GM19239 (cell line): ENCODE measurements at regions not wholly inside any gene's neighbourhood (a gene's known extent, or its start where the extent isn't known, plus 50 kb on each side); places are given as distances from the start of the nearest gene placed in this dataset.
"Not testable (repeated sequence)": the region's sequence is repeated elsewhere in the genome, so short reads cannot be mapped to it uniquely, and the experiment has no call there.

ENCODE experiments used
- DNase-seq: peaks from one replicate; pipeline ENCODE4 v3.0.0; 2011; ENCODE audit warnings: low spot score; ENCODE audit not compliant: insufficient read length
- FAIRE-seq: peaks from 2 replicates; lab custom pipeline; 2011; peaks lifted over from hg19 to GRCh38; lab: Jason Lieb, UNC

DNA sequence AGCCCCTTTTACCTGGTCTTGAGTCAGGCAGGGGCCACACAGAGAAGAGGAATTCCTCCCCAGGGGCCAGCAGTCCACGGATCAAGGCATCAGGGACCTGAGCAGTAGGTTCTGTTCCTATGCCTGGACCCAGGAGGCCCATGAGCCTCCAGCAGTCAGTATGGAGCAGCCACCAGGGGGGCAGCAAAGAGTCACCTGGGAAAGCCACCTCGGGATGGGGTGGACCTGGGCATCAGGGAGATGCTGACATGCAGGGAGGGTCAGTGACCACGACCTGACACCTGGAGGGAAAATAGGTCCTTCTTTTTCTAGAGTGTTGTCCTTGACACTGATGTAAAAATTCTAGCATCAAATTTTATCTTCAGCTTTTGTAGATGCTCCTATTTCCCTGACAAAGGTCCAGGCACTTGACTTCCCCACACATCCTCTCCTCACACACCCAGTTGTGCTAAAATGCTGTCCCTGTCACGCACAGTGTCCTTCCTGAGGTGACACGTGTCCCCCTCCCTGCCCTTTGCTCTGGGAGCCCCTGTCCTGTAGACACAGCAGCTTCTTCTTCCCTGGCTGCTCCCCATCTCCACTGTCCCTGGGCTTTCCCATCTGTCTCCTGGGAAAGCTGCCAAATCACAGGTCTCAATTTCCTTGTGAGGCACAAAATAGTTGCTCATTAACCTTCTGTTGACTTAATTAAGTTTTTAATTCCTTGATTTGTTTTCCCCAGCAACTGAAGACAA, 70.0 kb upstream of the IGLL5 start:
- no peak for FAIRE-seq
- no peak for DNase-seq

DNA sequence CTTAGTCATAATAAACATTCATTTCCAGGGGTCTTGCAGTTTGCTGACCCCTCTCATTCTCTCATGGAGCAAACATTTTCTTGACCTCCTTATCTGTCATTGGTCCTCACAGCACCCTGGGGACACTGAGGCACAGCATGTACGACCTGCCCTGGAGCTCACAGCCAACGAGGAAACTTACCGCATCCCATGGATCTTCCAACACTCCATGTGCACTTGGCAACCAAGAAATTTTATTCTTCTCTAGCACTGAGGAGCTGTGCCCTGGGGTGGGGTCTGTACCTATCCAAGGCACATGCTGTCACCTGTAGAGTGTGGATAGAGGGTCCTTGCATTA, 69.4 kb upstream of the IGLL5 start:
- DNase-seq (no peak), FAIRE-seq (no peak)

DNA sequence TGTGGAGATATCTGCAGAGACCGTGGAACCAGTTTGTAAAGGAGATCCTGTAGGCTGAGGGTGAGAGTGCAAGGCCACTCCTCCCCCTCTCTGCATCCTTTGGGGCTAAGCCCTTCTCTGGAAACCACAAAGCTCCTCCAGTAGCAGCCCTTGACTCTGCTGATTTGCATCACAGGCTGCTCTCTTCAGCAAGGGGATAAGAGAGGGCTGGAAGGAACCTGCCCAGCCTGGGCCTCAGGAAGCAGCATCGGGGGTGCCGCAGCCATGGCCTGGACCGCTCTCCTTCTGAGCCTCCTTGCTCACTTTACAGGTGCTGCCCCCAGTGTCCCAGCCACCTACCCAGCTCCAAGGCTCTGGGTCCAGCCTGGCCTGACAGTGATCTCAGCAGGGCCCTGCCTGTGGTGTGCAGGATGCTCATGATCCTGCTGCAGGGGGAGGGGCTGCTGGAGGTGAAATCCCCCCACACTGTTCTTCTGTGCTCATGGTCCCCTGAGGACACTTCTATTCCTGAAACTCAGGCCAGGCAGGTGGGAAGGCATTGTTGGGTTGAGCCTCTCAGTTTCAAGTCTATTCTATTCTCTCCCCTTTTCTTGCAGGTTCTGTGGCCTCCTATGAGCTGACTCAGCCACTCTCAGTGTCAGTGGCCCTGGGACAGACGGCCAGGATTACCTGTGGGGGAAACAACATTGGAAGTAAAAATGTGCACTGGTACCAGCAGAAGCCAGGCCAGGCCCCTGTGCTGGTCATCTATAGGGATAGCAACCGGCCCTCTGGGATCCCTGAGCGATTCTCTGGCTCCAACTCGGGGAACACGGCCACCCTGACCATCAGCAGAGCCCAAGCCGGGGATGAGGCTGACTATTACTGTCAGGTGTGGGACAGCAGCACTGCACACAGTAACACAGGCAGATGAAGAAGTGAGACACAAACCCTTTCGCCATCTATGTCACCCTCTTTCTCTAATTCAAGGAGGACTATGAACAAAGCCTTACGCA, 68.5 kb upstream of the IGLL5 start:
- DNase-seq (peak; percentile 65), FAIRE-seq (peak; percentile 80)

DNA sequence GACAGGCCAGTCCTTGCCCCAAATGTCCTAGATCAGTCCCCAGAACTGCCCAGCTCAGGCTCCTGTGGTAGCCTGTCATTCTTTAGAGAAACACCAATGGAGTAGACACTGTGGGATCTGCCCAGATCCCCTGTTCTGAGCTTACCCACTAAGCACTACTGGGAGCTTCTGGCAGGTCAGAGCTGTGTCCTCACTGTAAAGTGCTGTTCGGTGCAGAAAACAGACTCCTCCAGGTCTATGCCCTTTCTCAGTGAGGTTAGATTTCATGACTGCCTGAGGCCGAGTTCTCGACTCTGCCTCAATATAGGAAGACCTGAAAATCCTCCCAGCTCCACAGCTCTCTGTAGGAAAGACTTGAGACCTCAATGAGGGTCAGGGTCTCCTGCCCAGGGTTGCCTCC, 67.5 kb upstream of the IGLL5 start:
- DNase-seq (no peak), FAIRE-seq (no peak)

DNA sequence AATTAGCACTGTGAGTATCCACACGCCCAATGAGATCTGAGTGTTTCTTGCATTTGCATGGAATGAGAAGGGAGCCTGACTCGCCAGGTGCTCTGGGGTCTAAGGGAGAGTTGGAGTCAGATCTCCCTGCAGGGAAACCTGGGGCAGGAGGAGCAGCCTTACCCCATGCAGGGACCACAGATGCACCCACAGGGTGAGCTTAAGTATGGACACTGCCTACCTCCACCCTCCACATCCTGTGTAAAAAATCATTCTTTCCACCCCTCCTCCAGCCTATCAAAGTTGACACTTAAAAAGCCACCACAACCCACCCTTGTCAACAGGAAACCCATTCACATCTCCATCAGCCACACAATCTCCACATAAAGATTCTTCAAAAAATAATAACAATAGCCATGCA, 67.0 kb upstream of the IGLL5 start:
- FAIRE-seq (no peak), DNase-seq (no peak)

DNA sequence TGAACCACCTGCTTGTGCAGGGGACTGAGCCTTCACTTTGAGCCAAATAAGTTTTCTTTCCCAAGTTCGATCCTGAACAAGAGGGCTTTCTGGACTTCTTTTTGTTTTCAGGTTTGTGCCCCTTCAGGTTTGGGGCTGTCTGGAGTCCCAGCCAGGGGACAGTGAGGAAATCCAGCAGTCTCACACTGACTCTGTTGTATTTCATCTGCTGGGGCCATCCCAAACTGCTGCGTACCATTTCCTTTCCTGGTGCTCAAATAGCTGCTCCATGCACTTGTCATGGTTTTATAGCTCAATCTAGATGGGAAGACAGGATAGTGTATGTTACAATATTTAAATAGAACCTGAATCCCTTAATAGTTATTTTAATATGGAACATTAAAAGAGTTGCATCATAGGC, 66.3 kb upstream of the IGLL5 start:
- FAIRE-seq (no peak), DNase-seq (no peak)

DNA sequence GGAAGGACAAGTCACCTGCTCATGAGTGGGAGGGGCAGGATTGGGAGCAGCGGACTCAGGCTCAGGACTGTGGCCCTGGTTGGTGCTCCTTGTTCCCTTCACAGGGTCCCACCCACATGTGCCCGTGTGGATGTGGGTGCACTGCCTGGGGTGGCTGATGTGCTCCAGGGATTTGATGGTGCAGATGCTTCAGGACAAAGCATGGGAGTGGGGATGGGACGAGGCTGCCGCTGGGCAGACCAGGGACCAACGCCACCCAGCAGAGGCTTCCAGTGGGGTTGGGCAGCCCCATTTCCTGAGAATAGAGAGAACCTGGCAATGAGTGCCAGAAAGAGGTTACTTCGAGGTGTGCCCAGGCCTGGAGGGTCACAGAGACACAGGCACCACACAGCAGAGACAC, 65.5 kb upstream of the IGLL5 start:
- FAIRE-seq (no peak), DNase-seq (no peak)

- not testable (repeated sequence) for FAIRE-seq, DNase-seq
Observed at GRCh38 chr22:22822553-22822952, 65.1 kb upstream of the IGLL5 start.

DNA sequence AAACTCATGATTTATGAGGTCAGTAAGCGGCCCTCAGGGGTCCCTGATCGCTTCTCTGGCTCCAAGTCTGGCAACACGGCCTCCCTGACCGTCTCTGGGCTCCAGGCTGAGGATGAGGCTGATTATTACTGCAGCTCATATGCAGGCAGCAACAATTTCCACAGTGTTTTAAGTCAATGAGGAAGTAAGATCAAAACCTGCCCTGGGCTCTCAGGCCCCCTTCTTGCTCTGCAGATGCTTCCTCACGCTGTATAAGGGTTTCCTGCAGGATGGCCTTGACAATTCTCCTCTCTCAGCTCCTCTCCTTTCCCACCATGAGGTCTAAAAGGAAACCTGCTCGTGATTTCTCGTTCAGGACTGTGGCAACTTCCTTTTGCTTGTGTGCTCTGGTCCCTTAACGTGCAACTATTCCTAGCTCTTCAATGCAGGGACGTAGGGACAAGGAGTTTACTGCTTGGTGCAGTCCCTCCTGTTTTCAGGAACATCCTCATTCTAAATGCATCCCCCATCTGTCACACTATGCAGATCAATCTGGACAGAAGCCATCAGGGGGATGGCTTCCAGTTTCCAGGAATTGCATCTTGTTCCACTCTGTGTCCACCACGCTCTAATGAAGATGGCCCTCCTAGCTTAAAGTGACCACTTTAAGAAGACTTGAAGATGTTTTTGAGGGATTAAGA, 64.3 kb upstream of the IGLL5 start:
- DNase-seq = no peak
- FAIRE-seq = no peak

- DNase-seq = no peak
- FAIRE-seq = no peak
Observed at GRCh38 chr22:22824340-22825212, 63.0 kb upstream of the IGLL5 start.

GRCh38 chr22:22825213-22825593, 62.4 kb upstream of the IGLL5 start:
- FAIRE-seq = no peak
- DNase-seq = no peak

DNA sequence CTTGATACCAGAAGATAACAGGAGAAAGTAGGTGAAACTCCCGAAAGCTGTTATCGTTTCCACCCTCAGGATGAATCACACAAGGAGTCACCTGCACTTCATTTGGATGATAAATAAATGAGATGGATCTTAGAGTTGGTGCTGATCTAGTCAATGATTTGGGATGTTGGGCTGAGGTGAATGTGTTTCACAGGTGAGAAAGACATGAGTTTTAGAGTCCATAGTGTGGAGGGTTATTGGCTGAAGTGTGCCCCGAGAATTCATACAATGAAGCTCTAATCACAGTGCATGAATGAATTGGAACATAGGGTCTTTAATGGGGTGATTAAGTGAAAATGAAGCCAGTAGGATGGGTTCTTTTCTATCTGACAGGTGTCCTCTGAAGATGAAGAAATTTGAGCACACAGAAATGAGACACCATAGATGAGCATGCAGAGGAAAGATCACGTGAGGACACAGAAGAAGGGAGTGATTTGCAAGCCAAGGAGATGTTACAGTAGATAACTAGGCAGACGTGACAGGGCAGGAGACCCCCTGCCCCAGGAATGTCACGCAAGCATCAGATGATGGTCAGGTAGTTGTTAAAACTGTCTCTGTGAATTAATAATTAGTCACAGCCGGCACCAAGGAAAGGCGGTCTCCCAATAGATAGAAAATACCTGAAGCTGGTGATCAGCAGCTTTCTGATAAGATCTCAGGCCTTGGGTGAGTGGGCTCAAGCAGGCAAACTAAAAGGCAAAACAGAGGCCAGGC, 60.3 kb upstream of the IGLL5 start:
- DNase-seq (no peak), FAIRE-seq (no peak)

- DNase-seq (no peak), FAIRE-seq (no peak)
Observed at GRCh38 chr22:22830193-22830592, 57.4 kb upstream of the IGLL5 start.

DNA sequence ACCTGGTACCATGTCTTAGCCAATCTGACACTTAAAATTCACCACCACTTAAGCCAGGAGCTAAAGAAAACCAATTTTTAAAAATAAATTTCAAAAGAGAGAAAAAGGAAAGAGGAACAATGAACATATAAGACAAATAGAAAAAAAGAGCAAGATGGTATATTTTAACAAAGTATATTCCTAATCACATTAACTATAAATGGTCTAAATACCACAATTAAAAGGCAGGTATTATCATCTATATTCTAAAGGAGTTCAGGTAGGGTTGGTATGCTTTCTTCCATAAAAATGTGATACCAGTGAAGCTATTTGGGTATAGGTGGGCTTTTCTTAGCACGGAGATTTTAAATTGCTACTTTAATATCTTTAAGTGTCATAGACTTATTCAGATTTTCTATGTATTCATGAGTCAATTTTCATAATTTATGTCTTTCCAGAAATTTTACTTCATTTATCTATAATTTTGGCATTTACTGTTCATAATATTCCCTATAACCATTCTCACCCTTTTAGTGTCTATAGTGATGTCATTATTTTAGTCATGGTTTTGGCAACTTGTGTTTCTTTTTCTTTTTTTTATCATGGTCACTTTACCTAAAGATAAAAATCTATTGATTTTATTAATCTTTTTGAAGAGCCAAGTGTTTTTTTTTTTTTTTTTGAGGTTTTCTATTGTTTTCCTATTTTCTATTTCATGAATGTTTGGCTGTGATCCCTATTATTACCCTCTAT, 56.5 kb upstream of the IGLL5 start:
- DNase-seq = no peak
- FAIRE-seq = no peak

GRCh38 chr22:22833059-22833458, 54.6 kb upstream of the IGLL5 start:
- DNase-seq = no peak
- FAIRE-seq = no peak

GRCh38 chr22:22833488-22833887, 54.1 kb upstream of the IGLL5 start:
- FAIRE-seq = no peak
- no peak for DNase-seq

DNA sequence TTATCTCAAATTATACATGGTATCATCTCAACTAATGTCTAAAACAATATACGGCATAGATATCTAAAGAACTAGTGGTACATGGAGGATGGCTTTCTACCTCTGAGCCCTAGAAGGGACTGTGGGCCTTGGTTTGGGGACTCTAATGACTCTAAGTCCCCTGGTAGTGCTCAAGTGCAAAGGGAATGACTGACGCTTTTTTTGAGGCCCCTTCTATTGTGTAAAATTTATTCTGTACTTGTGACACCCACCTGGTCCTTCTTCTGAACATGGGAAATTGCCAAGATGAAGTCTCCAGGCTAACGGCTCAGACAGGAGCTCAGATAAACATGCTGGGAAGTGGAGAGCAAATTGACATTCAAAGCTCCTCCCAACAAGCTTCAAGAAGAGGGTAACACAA, 53.4 kb upstream of the IGLL5 start:
- no peak for DNase-seq
- FAIRE-seq = no peak

DNA sequence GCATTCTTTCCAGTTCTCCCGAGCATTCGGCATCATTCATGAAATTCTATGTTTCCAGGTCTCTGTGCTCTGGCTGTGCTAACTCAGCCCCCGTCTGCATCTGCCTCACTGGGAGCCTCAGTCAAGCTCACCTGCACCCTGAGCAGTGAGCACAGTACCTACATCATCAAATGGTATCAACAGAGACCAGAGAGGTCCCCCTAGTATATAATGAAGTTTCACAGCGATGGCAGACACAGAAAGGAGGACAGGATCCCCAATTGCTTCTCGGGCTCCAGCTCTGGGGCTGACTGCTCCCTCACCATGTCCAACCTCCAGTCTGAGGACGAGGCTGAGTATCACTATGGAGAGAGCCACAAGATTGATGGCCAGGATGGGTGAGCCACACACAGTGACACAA, 52.8 kb upstream of the IGLL5 start:
- DNase-seq (no peak), FAIRE-seq (no peak)

DNA sequence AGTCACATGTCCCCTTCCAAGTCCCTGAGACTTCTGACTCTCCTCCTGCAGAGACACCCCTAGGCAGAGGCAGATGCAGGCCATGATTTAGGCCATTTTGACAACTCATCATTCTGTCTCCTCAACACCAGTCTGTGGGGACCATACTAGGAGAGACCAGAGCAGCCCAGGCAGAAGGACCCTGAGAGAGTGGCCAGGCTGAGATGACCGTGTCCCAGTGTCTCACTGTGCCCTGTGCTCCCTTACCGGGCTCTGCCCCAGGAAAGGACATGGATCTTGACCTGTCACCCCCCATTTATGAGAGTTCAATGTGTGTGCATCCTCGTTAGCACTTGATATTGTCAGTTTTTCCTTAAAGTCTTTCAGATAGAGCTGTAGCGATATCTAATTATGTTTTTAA, 52.4 kb upstream of the IGLL5 start:
- DNase-seq = no peak
- FAIRE-seq = no peak
